Colonic mucosa (tissue), 4 donors: ENCODE measurements at regions not wholly inside any gene's neighbourhood (a gene's known extent, or its start where the extent isn't known, plus 50 kb on each side); places are given as distances from the start of the nearest gene placed in this dataset.

Experiments
- DNase-seq: peaks from one replicate; pipeline ENCODE4 v3.0.0-alpha.2; 2020
- H3K27ac ChIP-seq: fragments of 200-600 bp; one replicate; pipeline ENCODE4 v1.8.0; 2021
- H3K27me3 ChIP-seq: fragments of 200-600 bp; one replicate; pipeline ENCODE4 v1.8.0; 2021
- H3K36me3 ChIP-seq: fragments of 200-600 bp; one replicate; pipeline ENCODE4 v1.8.0; 2021
- H3K4me1 ChIP-seq: fragments of 200-600 bp; one replicate; pipeline ENCODE4 v1.8.0; 2021; ENCODE audit warnings: mild to moderate bottlenecking
- H3K4me3 ChIP-seq: fragments of 200-600 bp; one replicate; pipeline ENCODE4 v1.8.0; 2021
- H3K9ac ChIP-seq, 2 donors: one replicate each; pipeline ENCODE4 v1.7.0; 2013; ENCODE audit warnings: control low read depth in 2 of 2, low read depth in 2 of 2, low read length in 2 of 2
- H3K9me3 ChIP-seq: fragments of 200-600 bp; one replicate; pipeline ENCODE4 v1.8.0; 2021
- intact Hi-C: fragments of 100-400 bp; cut with DNase I; formaldehyde crosslinking; loops from one replicate; pipeline ENCODE4 v1.14.1; 2022
- TF ChIP-seq, protein P1 (sequence below): fragments of 200-600 bp; IDR thresholded peaks from one replicate; pipeline ENCODE4 v1.8.0; 2022; ENCODE audit warnings: antibody characterized with exemption, mild to moderate bottlenecking
- donor health status: healthy.
- donor health status: DM: no; HTN: no; CAD: no.
- donor health status: DM: no; HTN: no; CAD: no.

DNA sequence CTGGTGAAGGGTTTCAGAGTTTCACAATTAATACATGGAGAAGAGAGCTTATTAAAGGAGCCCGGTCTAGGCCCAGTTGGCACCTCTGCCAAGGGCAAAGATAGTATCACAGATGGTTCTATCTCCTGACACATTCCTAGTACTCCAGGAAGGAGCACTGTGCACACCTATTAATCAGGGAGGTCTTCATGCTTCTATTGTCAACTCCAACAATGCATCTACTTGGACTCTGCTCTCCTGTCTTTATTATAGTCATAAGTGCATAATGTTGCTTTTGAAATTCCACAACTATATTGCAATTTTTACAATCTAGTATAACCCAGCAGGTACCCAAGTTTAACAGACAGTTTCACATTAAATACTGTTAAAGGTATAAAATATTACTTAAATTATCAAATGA is 174.5 kb upstream of the TSC22D1 start:
- peak overlapping the region; percentile 63 for H3K27ac ChIP-seq
- intact Hi-C loops, result no loop called here
- H3K36me3 ChIP-seq, result no peaks in the 10 kb centered on the region
- H3K9ac ChIP-seq, result no peak overlapping the region
- H3K27me3 ChIP-seq, result no peaks in the 10 kb centered on the region
- H3K4me1 ChIP-seq, result no peaks in the 10 kb centered on the region
- DNase-seq, result no peak
- TF ChIP-seq, protein P1, sequence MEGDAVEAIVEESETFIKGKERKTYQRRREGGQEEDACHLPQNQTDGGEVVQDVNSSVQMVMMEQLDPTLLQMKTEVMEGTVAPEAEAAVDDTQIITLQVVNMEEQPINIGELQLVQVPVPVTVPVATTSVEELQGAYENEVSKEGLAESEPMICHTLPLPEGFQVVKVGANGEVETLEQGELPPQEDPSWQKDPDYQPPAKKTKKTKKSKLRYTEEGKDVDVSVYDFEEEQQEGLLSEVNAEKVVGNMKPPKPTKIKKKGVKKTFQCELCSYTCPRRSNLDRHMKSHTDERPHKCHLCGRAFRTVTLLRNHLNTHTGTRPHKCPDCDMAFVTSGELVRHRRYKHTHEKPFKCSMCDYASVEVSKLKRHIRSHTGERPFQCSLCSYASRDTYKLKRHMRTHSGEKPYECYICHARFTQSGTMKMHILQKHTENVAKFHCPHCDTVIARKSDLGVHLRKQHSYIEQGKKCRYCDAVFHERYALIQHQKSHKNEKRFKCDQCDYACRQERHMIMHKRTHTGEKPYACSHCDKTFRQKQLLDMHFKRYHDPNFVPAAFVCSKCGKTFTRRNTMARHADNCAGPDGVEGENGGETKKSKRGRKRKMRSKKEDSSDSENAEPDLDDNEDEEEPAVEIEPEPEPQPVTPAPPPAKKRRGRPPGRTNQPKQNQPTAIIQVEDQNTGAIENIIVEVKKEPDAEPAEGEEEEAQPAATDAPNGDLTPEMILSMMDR, result no peak
- no peaks in the 10 kb centered on the region for H3K9me3 ChIP-seq
- no peak overlapping the region for H3K4me3 ChIP-seq

DNA sequence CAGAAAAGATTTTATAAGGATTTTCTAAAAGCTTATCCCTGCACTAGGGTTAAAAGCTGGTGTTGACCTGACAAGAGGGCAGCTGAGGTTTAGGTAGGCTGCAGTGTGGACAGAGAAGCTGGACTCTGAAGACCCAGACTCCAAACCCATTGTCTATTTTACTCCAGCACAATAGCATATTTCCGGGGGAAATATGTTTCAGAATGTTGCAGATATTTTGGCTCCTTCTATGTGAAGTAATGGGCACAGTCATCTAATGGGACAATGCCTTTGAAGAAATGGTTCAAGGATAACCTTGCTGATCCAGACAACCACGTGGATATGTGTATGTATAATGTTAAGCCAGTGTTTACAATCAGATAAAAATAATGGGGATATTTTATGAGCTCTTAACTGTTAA is 173.8 kb upstream of the TSC22D1 start:
- no peaks in the 10 kb centered on the region for H3K36me3 ChIP-seq
- no peak overlapping the region for H3K9ac ChIP-seq
- no peaks in the 10 kb centered on the region for H3K9me3 ChIP-seq
- no peak overlapping the region for H3K4me3 ChIP-seq
- H3K27ac ChIP-seq, result no peak overlapping the region
- no peaks in the 10 kb centered on the region for H3K4me1 ChIP-seq
- TF ChIP-seq, protein P1, result no peak
- intact Hi-C loops, result no loop called here
- no peaks in the 10 kb centered on the region for H3K27me3 ChIP-seq
- no peak for DNase-seq

DNA sequence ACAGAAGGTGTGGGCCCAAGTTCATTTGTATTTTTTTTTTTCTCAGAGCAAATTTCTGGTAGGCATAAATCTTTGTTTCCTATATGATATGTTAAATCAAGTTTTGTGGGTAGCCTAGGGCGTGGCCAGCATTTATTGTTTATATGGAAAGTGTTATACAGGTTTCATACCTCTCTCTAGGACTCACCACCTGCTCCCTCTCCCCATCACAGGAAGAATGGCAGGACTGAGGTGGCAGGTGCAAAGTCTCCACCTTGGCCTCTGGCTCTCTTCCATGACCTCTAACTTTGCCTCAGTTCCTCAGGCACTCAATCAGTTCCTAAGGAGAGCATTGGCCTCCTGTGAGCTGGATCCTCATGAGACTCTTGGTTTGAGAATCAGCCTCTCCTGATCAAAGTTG is 172.3 kb upstream of the TSC22D1 start:
- no peak overlapping the region for H3K9ac ChIP-seq
- H3K36me3 ChIP-seq, result no peaks in the 10 kb centered on the region
- TF ChIP-seq, protein P1, result no peak
- H3K4me3 ChIP-seq, result no peak overlapping the region
- no peaks in the 10 kb centered on the region for H3K27me3 ChIP-seq
- intact Hi-C loops, result no loop called here
- no peaks in the 10 kb centered on the region for H3K9me3 ChIP-seq
- peak overlapping the region; percentile 55 for H3K27ac ChIP-seq
- peak; percentile 77 for DNase-seq
- no peaks in the 10 kb centered on the region for H3K4me1 ChIP-seq

DNA sequence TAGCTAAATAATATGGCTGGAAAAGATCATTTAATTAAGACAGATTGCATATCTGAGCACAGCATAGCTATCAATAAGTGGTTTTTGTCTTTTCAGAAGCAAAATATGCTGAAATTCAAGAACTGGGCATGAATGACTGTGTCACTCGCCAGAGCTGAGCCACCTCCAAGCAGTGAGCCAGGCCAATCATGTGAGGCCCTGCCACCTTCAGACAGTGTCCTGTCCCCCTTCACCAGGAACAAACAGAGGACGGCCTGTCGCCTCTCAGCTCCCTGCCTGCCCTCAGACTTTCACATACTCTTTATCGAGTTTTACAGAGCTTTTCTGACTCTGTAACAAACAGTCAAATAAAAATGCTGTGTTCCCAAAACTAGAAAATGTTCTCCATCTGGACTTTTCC is 171.0 kb upstream of the TSC22D1 start:
- H3K4me3 ChIP-seq, result no peak overlapping the region
- H3K27me3 ChIP-seq, result no peaks in the 10 kb centered on the region
- intact Hi-C loops, result no loop called here
- DNase-seq, result no peak
- no peak overlapping the region for H3K27ac ChIP-seq
- H3K36me3 ChIP-seq, result no peaks in the 10 kb centered on the region
- no peaks in the 10 kb centered on the region for H3K9me3 ChIP-seq
- H3K9ac ChIP-seq, result no peak overlapping the region
- no peaks in the 10 kb centered on the region for H3K4me1 ChIP-seq
- TF ChIP-seq, protein P1, result no peak

DNA sequence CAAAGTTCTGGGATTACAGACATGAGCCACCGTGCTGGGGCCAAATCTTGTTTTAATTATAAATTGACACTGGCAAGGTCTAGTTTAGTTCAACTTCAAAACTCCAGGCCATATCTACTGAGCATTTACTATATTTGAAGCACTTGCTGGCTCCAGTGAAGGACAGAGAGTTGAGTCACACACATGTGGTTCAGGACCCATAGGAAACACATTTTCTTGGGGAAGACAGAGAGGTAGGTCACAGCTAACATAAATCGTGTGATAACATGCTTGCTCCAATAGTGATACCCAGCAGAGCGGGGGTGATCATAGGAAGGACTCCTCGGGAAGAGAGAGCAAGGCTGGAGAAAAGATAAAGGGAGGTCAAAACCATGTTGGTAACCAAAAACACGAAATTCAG is 170.6 kb upstream of the TSC22D1 start:
- H3K4me3 ChIP-seq, result no peak overlapping the region
- no peaks in the 10 kb centered on the region for H3K36me3 ChIP-seq
- no peaks in the 10 kb centered on the region for H3K9me3 ChIP-seq
- intact Hi-C loops, result no loop called here
- H3K27ac ChIP-seq, result no peak overlapping the region
- H3K4me1 ChIP-seq, result no peaks in the 10 kb centered on the region
- no peaks in the 10 kb centered on the region for H3K27me3 ChIP-seq
- TF ChIP-seq, protein P1, result no peak
- no peak overlapping the region for H3K9ac ChIP-seq
- no peak for DNase-seq
